ENCODE measurements at regions not wholly inside any gene's neighbourhood (a gene's known extent, or its start where the extent isn't known, plus 50 kb on each side); places are given as distances from the start of the nearest gene placed in this dataset.

DNA sequence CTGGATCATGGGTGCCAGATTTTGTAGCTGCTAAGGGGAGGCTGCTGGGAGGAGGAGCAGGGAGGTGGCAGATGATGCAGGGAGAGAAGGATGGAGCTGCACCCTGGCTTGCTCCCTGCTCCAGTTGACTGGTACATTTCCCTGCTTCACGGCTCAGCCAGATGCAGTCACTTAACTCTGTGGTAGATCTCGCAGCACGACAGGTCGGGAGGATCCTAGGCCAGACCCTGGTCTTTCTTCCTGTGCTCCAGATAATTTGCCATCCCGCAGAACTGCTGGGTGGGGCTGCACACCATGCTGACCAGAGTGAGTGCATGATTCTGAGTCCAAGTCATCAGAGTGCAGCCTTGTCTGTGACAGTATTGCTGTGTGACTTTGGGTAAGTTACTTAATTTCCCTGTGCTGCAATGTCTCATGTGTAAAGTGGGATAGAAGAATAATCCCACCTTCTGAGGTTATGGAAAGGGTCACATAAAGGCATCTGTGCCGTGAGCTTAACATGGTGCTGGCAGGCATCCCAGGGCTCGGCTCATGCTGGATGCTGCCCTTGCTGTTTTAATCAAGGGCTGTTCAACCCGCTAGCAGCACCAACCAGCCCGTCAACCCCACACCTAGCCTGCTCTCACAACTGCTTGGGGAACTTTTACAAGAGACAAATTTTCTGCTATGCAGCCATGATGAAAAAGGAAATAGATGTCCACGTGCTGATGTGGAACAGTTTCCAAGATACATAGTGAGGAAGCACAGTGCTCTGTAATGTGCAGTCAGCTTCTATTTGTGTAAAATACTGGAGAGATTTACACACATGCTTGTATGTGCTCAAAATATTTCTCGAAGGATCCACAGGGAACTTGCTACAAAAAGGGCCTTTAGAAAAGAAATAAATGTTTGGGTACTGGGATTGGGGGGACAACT lies 257.9 kb downstream of the CDH26 start:
- DNase-seq, result no peak

GRCh38 chr20:60219231-60219630 lies 261.0 kb downstream of the CDH26 start:
- no peak for DNase-seq

DNA sequence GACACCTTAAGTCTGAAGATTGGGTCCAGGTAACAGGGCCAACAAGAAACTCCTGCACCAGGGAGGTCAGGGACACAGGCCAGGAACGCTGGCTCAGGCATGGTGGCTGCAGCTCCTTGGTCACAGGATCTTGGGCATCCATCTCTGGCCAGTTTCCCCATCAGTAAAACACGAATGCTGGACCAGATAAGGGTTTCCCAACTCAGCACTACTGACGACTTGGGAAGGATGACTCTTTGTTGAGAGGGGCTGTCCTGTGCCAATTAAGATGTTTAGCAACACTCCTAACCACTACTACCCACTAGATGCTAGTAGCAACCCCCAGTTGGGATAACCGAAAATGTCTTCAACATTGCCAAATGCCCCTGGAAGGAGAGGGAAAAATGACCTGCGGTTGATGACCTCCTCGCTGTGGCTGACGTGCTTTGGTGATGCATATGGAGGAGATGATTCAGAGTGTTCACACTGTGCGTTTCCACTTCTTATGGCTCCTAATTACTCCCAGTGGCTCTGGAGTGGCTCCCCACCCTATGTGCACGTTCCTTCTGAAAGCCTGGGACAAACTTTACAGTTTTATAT lies 261.9 kb downstream of the CDH26 start:
- no peak for DNase-seq

- DNase-seq, result no peak
Observed at GRCh38 chr20:60220706-60221105, 262.5 kb downstream of the CDH26 start.

DNA sequence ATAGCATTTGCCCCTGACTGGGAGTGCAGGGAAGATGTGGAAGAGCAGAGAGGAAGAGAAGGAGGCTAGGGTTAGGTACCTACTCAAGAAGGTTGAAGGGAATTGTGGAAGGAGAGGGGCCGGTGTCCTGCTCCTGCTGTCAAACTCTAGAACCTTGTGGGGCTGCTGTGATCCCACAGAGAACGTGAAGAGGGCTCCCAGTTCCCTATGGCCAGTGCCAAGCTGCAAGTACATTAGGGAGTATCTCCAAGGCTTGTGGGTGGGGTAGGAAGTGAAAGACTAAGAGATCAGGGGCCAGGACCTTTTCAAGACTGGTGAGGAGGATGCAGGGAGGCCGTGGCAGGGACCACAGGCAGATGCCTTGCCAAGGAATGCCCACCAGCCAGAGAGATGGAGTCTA lies 263.4 kb downstream of the CDH26 start:
- no peak for DNase-seq

GRCh38 chr20:60222497-60222896 lies 264.3 kb downstream of the CDH26 start:
- DNase-seq, result no peak

GRCh38 chr20:60223174-60223573 lies 265.0 kb downstream of the CDH26 start:
- DNase-seq, result no peak

- DNase-seq, result no peak
Observed at GRCh38 chr20:60224914-60225313, 266.7 kb downstream of the CDH26 start.

DNA sequence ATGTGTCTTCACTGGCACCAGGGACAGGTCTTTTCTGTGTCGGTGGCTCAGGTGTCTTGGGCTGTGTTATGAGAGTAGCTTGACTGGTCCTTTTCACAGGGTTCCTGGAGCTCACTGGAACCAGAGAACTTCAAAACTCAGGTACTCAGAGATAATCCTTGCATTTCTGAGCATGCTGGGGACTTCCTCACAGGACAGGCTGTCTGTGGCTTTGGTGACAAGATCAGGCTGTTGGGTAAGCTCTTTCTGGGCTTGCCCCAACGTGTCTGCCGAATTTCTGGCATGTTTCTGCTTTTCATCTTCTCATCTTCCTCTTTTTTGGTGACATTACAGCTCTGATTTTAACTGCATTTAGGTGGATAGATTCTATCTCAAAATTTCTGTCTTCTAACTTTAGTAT lies 270.0 kb downstream of the CDH26 start:
- no peak for DNase-seq

DNA sequence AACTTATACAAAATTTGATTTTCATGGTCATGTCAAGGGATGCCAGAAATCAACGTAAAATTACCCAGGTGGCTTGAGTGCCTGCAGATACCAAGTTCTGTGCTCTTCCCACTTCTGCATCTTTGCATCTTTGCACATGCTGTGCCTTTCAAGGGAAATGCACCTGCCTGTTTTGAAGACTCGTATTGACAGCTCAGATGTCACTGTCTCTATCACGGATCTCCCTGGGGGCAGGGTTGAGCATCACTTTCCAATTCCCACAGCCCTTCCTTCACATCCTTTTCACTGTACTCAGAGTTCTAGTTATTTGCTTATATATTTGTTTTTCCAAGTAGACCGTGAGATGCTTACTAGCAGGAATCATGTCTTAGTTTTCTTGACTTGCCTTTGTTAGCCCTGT lies 274.2 kb downstream of the CDH26 start:
- no peak for DNase-seq

GRCh38 chr20:60233018-60233630 lies 274.9 kb downstream of the CDH26 start:
- no peak for DNase-seq

DNA sequence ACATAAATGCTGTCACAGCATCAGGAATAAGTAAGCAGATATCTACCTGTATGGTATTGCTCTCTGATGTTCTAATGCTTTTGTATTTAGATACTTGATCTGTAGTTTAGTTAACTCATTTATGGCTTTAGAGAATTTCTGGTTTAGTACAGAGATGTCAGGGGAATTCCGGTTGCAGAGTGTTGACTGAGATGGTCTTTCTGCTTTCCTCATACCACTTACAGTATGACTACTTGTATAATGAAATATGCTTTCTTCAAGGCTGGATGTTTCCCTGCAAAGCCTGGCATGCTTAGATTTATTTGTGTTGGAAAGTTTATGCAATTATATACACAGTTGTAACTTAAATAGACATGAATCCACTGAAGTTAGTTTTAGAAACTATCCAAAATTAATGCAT lies 278.4 kb downstream of the CDH26 start:
- no peak for DNase-seq

GRCh38 chr20:60237981-60238380 lies 279.8 kb downstream of the CDH26 start:
- no peak for DNase-seq

DNA sequence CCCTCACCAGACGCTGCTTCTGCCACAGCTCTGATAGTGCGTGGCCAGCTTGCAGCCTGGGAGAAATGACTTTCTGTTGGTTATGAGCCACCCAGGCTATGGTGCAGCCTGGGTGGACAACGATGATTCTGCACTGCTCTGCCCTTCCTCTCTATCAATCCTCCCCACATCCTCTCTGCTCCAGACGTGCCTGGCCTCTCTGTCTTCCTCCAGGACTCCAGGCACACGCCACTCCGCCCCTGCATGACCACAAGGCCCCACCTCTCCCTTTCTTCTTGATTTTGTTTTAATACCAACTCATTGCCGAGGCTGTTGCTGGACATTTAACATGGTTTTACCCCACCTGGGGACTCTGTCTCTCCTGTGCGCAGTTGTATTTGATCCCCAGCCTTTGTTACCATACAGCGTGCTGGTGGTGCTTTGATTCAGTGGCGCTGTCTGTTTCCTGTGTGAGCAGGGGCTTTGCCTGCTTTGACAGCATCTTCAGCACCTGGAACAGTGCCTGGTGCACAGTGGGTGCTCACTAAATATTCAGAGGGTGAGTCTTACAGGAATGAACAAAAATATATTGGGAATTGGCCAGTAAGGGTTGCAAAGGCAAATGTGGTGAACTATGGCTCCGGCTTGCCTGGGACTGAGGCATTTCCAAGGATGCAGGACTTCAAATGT lies 280.9 kb downstream of the CDH26 start:
- DNase-seq, result no peak

- no peak for DNase-seq
Observed at GRCh38 chr20:60239956-60240355, 281.7 kb downstream of the CDH26 start.

DNA sequence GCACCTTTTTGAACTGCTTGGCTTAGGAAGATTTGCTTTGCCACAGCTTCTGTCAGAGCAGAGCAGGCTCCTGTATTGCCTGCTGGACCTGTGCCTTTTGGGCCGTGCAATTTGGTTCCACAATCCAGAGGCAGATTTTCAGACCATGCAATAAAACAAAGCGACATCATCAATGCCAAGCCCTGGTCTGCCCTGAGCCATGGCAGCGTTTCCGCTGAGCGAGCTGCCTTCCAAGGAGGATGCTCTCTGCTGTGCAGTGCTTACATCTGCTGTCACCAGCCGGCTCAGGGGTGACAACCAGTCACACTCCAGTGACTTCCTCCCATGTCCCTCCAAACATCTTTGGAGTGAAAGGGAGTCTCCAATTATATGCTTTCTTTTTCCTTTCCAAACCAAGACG lies 282.2 kb downstream of the CDH26 start:
- DNase-seq, result no peak

DNA sequence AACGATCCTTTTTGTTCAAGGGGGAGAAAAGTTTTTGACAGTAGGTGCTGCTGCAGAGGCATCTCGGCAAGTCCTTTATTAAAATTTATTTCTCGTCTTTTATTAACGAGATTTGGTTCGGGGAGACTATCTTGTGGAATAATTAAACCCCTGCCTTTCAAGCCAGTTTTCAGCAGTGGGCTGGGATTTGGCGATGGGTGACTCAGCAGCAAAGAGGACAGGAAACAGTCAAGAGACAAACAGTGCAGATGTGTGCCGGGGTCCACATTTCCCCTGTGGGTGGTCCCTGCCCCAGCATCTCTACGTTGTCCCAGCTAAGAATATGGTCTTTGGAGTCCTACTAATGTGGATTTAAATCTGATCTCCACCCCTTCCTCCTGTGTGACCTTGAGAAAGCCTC lies 282.8 kb downstream of the CDH26 start:
- no peak for DNase-seq

DNA sequence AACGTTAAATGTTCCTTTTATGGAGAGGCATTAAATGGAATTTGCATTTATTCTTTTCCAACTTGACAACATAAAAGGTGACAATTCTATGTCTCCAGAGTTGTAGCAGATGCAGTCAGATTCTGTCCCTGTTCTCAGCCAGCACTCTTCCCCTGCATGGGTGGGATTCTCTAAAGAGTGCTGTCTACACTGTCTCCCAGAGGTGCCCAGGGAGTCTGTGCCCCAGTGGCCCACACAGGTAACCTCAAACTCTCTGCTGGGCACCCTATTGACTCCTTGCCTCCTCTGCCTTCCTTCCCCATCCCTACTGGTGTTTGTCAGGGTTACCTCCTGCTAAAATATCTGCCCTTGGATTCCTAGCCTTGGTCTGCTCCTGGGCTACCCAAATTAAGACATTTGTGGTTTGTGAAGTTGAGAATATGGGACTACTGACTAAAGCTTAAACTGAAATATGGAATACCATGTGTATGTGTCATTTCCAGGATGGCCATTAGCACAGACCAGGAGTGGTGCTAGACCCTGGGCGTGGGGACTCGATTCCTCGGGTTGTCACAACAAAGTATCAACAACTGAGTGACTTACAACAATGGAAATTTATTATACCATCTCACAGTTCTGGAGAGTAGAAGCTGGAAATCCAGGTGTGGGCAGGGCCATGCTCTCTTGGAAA lies 284.7 kb downstream of the CDH26 start:
- no peak for DNase-seq

- DNase-seq, result no peak
Observed at GRCh38 chr20:60244373-60245146, 286.3 kb downstream of the CDH26 start.

- DNase-seq, result no peak
Observed at GRCh38 chr20:60246751-60247150, 288.5 kb downstream of the CDH26 start.

DNA sequence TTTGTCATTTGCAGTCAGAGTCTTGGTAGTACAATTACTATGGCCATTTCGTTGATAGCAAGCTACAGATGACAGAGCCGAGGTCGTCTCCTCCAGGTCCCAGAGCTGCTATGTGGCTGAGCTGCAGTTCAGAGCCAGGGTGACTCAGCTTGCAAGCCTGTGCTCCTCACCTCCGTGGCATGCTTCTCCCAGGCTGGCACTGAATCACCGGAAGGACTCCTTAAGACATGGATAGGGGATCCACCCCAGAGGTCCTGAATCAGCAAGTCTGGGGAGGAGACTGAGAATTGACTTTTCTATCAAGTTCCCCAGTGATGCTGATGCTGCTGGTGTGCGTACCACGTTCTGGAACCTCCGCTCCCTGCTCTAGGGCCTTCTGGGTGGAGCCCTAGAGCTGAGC lies 291.2 kb downstream of the CDH26 start:
- DNase-seq, result no peak

GRCh38 chr20:60250251-60250650 lies 292.0 kb downstream of the CDH26 start:
- DNase-seq, result no peak
